ENCODE measurements at regions not wholly inside any gene's neighbourhood (a gene's known extent, or its start where the extent isn't known, plus 50 kb on each side); places are given as distances from the start of the nearest gene placed in this dataset.

DNA sequence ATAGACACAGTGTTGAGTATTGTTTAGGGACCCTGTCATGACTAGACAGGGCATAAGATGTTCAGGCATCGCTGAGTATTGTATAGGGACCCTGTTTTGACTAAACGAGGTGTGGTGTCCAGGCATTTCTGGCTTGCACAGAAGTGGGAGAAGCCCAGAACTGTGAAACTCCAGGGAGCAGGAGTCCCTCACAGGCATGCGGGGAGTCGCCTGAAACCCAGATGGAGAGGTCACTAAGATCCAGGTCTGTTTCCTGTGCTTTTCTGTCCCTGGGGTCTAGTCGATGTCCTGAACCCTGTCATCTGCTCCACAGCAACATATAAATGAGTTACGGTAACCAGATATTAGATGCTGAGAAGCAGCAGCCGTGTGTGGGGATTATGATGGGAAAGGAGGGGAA lies 469.0 kb upstream of the SALL3 start:
- TF ChIP-seq CTCF (conservative IDR thresholded peaks at IDR 0.05; ENCODE audit: low read depth, low read length) (no peak), EZH2 (IDR thresholded peaks at IDR 0.05; ENCODE audit: borderline replicate concordance, low read depth, low read length, poor library complexity, severe bottlenecking) (no peak)
